Skin of body (tissue), 1 donor: ENCODE measurements at regions not wholly inside any gene's neighbourhood (a gene's known extent, or its start where the extent isn't known, plus 50 kb on each side); places are given as distances from the start of the nearest gene placed in this dataset.

Experiments
- DNase-seq: peaks from one replicate; lab custom pipeline; 2025; lab: John Stamatoyannopoulos, UW

GRCh38 chr1:30819244-30819571 lies 61.6 kb upstream of the LAPTM5 start:
- DNase-seq, result no peak

DNA sequence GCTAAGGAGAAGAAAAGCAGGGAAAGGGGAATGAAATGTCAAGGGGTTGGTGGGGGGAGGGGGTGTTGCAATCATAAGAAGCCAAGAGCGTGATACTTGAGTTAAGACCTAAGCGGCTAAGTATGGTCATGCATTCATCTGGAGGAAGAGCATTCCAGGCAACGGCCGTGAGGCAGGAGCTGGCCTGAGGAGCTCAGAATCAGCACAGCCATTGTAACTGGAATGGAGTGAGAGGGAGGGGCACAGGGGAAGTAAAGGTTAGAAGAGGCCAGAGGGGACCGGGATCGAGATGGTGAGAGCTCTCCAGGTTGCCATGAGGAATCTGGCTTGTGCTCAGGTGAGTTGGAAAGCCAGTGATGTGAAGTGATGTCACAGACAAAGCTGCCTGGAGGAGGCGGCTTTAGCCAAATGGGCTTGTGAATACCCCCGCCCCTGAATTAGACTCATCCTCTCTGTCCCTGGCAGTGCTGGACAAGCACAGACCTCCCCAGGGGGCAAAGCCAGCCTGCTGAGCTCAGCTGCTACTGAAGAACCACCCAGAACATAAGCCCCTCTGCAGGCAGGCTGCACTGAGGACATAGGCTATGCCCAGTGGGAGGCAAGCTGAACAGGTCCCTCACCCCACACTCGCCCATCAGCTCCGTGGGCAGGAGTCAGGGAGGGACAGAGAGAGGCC lies 61.1 kb upstream of the LAPTM5 start:
- no peak for DNase-seq

GRCh38 chr1:30817548-30817947 lies 60.0 kb upstream of the LAPTM5 start:
- DNase-seq, result no peak

GRCh38 chr1:30817077-30817438 lies 59.5 kb upstream of the LAPTM5 start:
- no peak for DNase-seq

DNA sequence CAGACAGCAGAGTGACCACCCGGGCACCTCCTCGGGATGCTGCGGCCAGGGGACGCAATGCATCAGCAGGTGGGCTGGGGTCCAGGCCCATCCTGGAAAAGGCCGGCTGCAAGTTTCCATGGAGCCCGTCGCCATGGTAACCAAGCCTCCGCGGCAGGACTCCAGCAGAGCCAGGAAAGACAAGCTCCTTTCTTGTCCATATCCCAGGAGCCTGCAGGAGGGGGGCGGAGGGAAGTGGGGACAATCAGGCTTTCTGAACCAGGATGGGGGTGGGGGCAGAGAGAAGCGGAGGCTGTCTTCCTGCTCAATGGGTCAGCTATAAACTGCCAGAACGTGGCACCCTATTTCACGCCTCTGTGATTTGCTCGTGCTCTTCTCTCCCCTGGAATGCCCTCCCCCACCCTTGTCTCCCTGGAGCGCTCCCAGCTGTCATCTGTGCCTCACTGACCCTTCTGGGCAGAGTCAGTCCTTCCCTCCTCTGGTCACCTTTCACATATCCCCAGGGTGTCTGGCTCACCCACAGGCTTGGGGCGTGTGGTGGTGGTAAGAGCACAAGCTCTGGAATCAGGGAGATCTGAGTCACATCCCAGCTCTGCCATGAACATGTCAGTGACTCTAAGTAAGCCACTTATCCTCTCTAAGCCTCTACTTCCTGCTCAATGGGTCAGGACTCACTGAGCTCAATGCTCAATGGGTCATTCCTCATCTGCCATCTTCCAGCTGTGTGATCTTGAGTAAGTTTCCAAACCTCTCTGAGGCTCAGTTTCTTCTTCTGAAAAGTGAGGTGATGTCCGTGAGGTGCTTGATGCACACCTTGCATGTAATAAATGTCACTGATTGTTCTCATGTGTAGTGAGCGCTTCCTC lies 58.9 kb upstream of the LAPTM5 start:
- DNase-seq, result peak; percentile 31

DNA sequence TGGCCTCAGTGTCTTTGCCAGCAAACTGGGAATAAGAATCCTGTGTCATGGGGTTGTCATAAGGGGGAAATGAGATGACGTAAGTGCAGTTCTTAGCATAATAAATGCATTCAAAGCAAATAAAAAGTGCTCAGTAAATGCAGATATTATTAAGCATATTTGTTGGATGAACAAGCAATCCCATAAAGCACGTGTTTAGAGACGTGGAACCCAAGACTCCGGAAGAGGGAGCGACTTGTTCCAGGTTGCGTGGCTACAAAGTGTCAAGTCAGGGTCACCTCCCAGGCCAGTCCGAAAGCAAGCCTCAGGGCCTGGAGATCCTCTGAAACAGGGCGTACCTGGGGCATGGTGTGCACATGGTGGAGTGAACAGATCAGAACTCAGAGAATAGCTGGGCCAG lies 58.0 kb upstream of the LAPTM5 start:
- DNase-seq, result no peak

- DNase-seq, result no peak
Measured at GRCh38 chr1:30814292-30814691, 56.7 kb upstream of the LAPTM5 start.

DNA sequence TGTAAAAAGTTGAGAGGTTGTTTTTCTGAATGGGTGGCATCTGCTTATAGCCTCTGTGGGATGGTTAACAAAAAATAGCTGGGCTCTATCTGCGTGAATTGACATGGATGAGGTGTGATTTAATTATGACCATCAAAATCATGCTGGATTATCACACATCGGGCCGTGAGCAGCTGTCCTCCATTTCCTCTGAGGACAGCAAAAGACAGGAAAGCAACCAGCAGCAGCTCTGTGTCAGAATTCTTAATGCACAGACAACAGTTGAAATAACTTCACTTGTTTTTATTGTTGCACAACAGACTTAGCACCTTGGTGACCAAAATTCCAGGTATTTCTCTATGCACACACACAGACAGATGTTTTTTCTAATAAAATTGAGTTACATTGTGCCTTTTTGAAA lies 54.5 kb upstream of the LAPTM5 start:
- DNase-seq, result no peak

- no peak for DNase-seq
Measured at GRCh38 chr1:30811187-30811586, 53.6 kb upstream of the LAPTM5 start.

- DNase-seq, result no peak
Measured at GRCh38 chr1:30810416-30811080, 53.0 kb upstream of the LAPTM5 start.

GRCh38 chr1:30809514-30810263 lies 52.1 kb upstream of the LAPTM5 start:
- no peak for DNase-seq

GRCh38 chr1:30808067-30808662 lies 50.6 kb upstream of the LAPTM5 start:
- no peak for DNase-seq

- no peak for DNase-seq
Measured at GRCh38 chr1:30807318-30808066, 49.9 kb upstream of the LAPTM5 start.
